HEK293 (cell line): ENCODE measurements at regions not wholly inside any gene's neighbourhood (a gene's known extent, or its start where the extent isn't known, plus 50 kb on each side); places are given as distances from the start of the nearest gene placed in this dataset.

Experiments
- KLF10 ChIP-seq: fragments of 450-650 bp; IDR thresholded peaks from 2 replicates; pipeline ENCODE4 v1.5.1; 2018; ENCODE audit warnings: missing biosample characterization, mild to moderate bottlenecking, missing genetic modification characterization
- PRDM1 ChIP-seq: fragments of 450-650 bp; formaldehyde crosslinking; IDR thresholded peaks from 2 replicates; pipeline ENCODE4; 2016; ENCODE audit warnings: missing biosample characterization, missing genetic modification characterization
- SP3 ChIP-seq: fragments of 450-650 bp; formaldehyde crosslinking; IDR thresholded peaks from 2 replicates; pipeline ENCODE4 v1.5.1; 2016; ENCODE audit warnings: missing biosample characterization, missing genetic modification characterization
- YY1 ChIP-seq: fragments of 450-650 bp; formaldehyde crosslinking; IDR thresholded peaks from 2 replicates; pipeline ENCODE4 v1.5.1; 2018; ENCODE audit warnings: missing biosample characterization, missing genetic modification characterization
- YY2 ChIP-seq: fragments of 450-650 bp; formaldehyde crosslinking; IDR thresholded peaks from 2 replicates; pipeline ENCODE4 v1.5.1; 2016; ENCODE audit warnings: missing biosample characterization, missing genetic modification characterization
- ZBTB7A ChIP-seq: fragments of 450-650 bp; formaldehyde crosslinking; IDR thresholded peaks from 2 replicates; pipeline ENCODE4 v1.5.1; 2016; ENCODE audit warnings: low read depth, missing biosample characterization, missing genetic modification characterization
- ZFHX2 ChIP-seq: fragments of 450-650 bp; formaldehyde crosslinking; conservative IDR thresholded peaks from 2 replicates; pipeline ENCODE4 v1.5.1; 2016; ENCODE audit warnings: missing biosample characterization, missing genetic modification characterization
- ZIC2 ChIP-seq: fragments of 450-650 bp; formaldehyde crosslinking; IDR thresholded peaks from 2 replicates; pipeline ENCODE4 v1.5.1; 2016; ENCODE audit warnings: missing biosample characterization, missing genetic modification characterization
- ZNF138 ChIP-seq: fragments of 450-650 bp; formaldehyde crosslinking; IDR thresholded peaks from 2 replicates; pipeline ENCODE4 v1.5.1; 2016; ENCODE audit warnings: missing biosample characterization, missing genetic modification characterization, borderline replicate concordance
- ZNF157 ChIP-seq: fragments of 450-650 bp; formaldehyde crosslinking; IDR thresholded peaks from 2 replicates; pipeline ENCODE4 v1.5.1; 2016; ENCODE audit warnings: missing biosample characterization, missing genetic modification characterization
- ZNF211 ChIP-seq: fragments of 450-650 bp; formaldehyde crosslinking; IDR thresholded peaks from 2 replicates; pipeline ENCODE4 v1.5.1; 2016; ENCODE audit warnings: low read depth, missing biosample characterization, missing genetic modification characterization
- ZNF350 ChIP-seq: fragments of 450-650 bp; formaldehyde crosslinking; IDR thresholded peaks from 2 replicates; pipeline ENCODE4 v1.5.0; 2017; ENCODE audit warnings: missing biosample characterization, mild to moderate bottlenecking, missing genetic modification characterization
- ZNF521 ChIP-seq: fragments of 450-650 bp; formaldehyde crosslinking; IDR thresholded peaks from 2 replicates; pipeline ENCODE4 v1.5.1; 2017; ENCODE audit warnings: missing biosample characterization, mild to moderate bottlenecking, missing genetic modification characterization
- ZNF548 ChIP-seq: fragments of 450-650 bp; formaldehyde crosslinking; IDR thresholded peaks from 2 replicates; pipeline ENCODE4 v1.5.1; 2016; ENCODE audit warnings: missing biosample characterization, missing genetic modification characterization
- ZNF610 ChIP-seq: fragments of 450-650 bp; formaldehyde crosslinking; IDR thresholded peaks from 2 replicates; pipeline ENCODE4 v1.5.1; 2016; ENCODE audit warnings: missing biosample characterization, missing genetic modification characterization, borderline replicate concordance
- ZNF623 ChIP-seq: fragments of 450-650 bp; formaldehyde crosslinking; IDR thresholded peaks from 2 replicates; pipeline ENCODE4 v1.5.1; 2016; ENCODE audit warnings: missing biosample characterization, missing genetic modification characterization
- ZNF677 ChIP-seq: fragments of 450-650 bp; IDR thresholded peaks from 2 replicates; pipeline ENCODE4 v1.5.0; 2018; ENCODE audit warnings: missing biosample characterization, mild to moderate bottlenecking, missing genetic modification characterization, moderate library complexity
- ZNF747 ChIP-seq: fragments of 450-650 bp; formaldehyde crosslinking; IDR thresholded peaks from 2 replicates; pipeline ENCODE4 v1.5.1; 2016; ENCODE audit warnings: missing biosample characterization, missing genetic modification characterization
- ZNF777 ChIP-seq: fragments of 450-650 bp; formaldehyde crosslinking; IDR thresholded peaks from 2 replicates; pipeline ENCODE4 v1.5.1; 2017; ENCODE audit warnings: missing biosample characterization, missing genetic modification characterization, borderline replicate concordance
- TF ChIP-seq, protein P1 (sequence below): fragments of 450-650 bp; formaldehyde crosslinking; IDR thresholded peaks from 2 replicates; pipeline ENCODE4 v1.5.1; 2016; ENCODE audit warnings: missing biosample characterization, missing genetic modification characterization
- TF ChIP-seq, protein P2 (sequence below): fragments of 450-650 bp; IDR thresholded peaks from 2 replicates; pipeline ENCODE4 v1.5.1; 2018; ENCODE audit warnings: missing biosample characterization, missing genetic modification characterization
- TF ChIP-seq, protein P3 (sequence below): fragments of 450-650 bp; IDR thresholded peaks from 2 replicates; pipeline ENCODE4 v1.5.1; 2018; ENCODE audit warnings: missing biosample characterization, mild to moderate bottlenecking, missing genetic modification characterization
- TF ChIP-seq, protein P4 (sequence below): fragments of 450-650 bp; formaldehyde crosslinking; IDR thresholded peaks from 2 replicates; pipeline ENCODE4 v1.5.1; 2017; ENCODE audit warnings: missing biosample characterization, missing genetic modification characterization
- TF ChIP-seq, protein P5 (sequence below): IDR thresholded peaks from 2 replicates; pipeline ENCODE4 v1.6.1; 2011; ENCODE audit warnings: mild to moderate bottlenecking, low read depth, low read length, borderline replicate concordance
- TF ChIP-seq, protein P6 (sequence below): fragments of 450-650 bp; formaldehyde crosslinking; IDR thresholded peaks from 2 replicates; pipeline ENCODE4 v1.5.1; 2016; ENCODE audit warnings: missing biosample characterization, missing genetic modification characterization
- TF ChIP-seq, protein P7 (sequence below): fragments of 450-650 bp; formaldehyde crosslinking; IDR thresholded peaks from 2 replicates; pipeline ENCODE4 v1.5.1; 2017; ENCODE audit warnings: missing biosample characterization, missing genetic modification characterization
- TF ChIP-seq, protein P8 (sequence below): fragments of 450-650 bp; formaldehyde crosslinking; IDR thresholded peaks from 2 replicates; pipeline ENCODE4 v1.5.1; 2016; ENCODE audit warnings: missing biosample characterization, missing genetic modification characterization

DNA sequence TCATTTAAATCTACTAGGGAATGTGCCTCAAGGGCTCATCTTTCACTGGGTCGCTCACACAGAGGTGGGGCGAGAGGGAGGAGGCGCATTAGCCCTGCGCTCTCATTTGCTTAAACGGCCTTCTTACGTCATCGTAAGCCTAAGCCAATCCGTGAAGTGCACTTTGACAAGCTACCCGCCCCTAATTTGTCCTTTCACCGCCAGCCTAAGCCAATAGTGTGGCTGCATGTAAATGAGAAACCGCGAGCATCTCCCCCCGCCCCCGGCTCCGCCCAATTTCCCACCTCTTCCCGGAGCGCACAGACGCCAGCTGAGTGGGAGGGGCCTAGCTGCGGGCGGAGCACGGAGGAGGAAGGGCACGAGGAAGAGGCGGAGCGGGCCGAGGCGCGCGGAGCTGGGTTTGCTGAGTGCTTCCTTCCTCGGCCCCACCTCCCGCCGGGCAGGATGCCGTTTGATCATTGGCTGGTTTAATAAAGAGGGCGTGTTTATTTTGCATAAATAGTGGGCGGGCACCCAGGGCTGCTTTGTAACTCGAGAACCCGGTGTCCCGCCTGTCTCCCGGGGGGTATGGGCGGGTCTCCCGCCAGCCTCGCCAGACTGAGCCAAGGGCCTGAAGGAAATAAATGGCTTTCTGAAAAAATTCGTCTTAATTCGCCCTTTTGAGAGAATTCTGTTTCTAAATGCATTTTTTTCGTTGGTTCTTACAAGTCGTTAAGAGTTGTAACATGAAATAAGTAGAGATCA lies 289.6 kb upstream of the NFE2L3 start (continued):
- TF ChIP-seq, protein P1, sequence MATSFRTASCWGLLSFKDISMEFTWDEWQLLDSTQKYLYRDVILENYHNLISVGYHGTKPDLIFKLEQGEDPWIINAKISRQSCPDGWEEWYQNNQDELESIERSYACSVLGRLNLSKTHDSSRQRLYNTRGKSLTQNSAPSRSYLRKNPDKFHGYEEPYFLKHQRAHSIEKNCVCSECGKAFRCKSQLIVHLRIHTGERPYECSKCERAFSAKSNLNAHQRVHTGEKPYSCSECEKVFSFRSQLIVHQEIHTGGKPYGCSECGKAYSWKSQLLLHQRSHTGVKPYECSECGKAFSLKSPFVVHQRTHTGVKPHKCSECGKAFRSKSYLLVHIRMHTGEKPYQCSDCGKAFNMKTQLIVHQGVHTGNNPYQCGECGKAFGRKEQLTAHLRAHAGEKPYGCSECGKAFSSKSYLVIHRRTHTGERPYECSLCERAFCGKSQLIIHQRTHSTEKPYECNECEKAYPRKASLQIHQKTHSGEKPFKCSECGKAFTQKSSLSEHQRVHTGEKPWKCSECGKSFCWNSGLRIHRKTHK (tag by site-specific recombination) = no peak
- TF ChIP-seq ZNF138 (no peak), ZNF211 (tag by site-specific recombination) (no peak), ZBTB7A (tag by site-specific recombination) (no peak), ZNF777 (tag by site-specific recombination) (no peak), ZNF548 (tag by site-specific recombination) (no peak), ZNF623 (tag by site-specific recombination) (no peak), YY1 (tag by site-specific recombination) (no peak), PRDM1 (tag by site-specific recombination) (no peak), YY2 (no peak), ZNF157 (no peak), ZNF610 (tag by site-specific recombination) (no peak), ZIC2 (tag by site-specific recombination) (peak; percentile 2; the same call in 1 of the 2 replicates), ZNF677 (no peak), ZNF747 (tag by site-specific recombination) (no peak), ZNF521 (tag by site-specific recombination) (no peak), KLF10 (peak; percentile 89), ZNF350 (no peak), SP3 (peak; percentile 97), ZFHX2 (peak; percentile 91)
- TF ChIP-seq, protein P2, sequence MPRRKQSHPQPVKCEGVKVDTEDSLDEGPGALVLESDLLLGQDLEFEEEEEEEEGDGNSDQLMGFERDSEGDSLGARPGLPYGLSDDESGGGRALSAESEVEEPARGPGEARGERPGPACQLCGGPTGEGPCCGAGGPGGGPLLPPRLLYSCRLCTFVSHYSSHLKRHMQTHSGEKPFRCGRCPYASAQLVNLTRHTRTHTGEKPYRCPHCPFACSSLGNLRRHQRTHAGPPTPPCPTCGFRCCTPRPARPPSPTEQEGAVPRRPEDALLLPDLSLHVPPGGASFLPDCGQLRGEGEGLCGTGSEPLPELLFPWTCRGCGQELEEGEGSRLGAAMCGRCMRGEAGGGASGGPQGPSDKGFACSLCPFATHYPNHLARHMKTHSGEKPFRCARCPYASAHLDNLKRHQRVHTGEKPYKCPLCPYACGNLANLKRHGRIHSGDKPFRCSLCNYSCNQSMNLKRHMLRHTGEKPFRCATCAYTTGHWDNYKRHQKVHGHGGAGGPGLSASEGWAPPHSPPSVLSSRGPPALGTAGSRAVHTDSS (tag by site-specific recombination) = peak; percentile 93
- TF ChIP-seq, protein P3, sequence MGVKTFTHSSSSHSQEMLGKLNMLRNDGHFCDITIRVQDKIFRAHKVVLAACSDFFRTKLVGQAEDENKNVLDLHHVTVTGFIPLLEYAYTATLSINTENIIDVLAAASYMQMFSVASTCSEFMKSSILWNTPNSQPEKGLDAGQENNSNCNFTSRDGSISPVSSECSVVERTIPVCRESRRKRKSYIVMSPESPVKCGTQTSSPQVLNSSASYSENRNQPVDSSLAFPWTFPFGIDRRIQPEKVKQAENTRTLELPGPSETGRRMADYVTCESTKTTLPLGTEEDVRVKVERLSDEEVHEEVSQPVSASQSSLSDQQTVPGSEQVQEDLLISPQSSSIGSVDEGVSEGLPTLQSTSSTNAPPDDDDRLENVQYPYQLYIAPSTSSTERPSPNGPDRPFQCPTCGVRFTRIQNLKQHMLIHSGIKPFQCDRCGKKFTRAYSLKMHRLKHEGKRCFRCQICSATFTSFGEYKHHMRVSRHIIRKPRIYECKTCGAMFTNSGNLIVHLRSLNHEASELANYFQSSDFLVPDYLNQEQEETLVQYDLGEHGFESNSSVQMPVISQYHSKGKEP (tag by site-specific recombination) = no peak
- TF ChIP-seq, protein P4, sequence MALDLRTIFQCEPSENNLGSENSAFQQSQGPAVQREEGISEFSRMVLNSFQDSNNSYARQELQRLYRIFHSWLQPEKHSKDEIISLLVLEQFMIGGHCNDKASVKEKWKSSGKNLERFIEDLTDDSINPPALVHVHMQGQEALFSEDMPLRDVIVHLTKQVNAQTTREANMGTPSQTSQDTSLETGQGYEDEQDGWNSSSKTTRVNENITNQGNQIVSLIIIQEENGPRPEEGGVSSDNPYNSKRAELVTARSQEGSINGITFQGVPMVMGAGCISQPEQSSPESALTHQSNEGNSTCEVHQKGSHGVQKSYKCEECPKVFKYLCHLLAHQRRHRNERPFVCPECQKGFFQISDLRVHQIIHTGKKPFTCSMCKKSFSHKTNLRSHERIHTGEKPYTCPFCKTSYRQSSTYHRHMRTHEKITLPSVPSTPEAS (tag by site-specific recombination) = no peak
- TF ChIP-seq, protein P5, sequence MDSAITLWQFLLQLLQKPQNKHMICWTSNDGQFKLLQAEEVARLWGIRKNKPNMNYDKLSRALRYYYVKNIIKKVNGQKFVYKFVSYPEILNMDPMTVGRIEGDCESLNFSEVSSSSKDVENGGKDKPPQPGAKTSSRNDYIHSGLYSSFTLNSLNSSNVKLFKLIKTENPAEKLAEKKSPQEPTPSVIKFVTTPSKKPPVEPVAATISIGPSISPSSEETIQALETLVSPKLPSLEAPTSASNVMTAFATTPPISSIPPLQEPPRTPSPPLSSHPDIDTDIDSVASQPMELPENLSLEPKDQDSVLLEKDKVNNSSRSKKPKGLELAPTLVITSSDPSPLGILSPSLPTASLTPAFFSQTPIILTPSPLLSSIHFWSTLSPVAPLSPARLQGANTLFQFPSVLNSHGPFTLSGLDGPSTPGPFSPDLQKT = no peak
- TF ChIP-seq, protein P6, sequence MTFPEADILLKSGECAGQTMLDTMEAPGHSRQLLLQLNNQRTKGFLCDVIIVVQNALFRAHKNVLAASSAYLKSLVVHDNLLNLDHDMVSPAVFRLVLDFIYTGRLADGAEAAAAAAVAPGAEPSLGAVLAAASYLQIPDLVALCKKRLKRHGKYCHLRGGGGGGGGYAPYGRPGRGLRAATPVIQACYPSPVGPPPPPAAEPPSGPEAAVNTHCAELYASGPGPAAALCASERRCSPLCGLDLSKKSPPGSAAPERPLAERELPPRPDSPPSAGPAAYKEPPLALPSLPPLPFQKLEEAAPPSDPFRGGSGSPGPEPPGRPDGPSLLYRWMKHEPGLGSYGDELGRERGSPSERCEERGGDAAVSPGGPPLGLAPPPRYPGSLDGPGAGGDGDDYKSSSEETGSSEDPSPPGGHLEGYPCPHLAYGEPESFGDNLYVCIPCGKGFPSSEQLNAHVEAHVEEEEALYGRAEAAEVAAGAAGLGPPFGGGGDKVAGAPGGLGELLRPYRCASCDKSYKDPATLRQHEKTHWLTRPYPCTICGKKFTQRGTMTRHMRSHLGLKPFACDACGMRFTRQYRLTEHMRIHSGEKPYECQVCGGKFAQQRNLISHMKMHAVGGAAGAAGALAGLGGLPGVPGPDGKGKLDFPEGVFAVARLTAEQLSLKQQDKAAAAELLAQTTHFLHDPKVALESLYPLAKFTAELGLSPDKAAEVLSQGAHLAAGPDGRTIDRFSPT (tag by site-specific recombination) = peak; percentile 65
- TF ChIP-seq, protein P7, sequence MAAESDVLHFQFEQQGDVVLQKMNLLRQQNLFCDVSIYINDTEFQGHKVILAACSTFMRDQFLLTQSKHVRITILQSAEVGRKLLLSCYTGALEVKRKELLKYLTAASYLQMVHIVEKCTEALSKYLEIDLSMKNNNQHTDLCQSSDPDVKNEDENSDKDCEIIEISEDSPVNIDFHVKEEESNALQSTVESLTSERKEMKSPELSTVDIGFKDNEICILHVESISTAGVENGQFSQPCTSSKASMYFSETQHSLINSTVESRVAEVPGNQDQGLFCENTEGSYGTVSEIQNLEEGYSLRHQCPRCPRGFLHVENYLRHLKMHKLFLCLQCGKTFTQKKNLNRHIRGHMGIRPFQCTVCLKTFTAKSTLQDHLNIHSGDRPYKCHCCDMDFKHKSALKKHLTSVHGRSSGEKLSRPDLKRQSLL = no peak
- TF ChIP-seq, protein P8, sequence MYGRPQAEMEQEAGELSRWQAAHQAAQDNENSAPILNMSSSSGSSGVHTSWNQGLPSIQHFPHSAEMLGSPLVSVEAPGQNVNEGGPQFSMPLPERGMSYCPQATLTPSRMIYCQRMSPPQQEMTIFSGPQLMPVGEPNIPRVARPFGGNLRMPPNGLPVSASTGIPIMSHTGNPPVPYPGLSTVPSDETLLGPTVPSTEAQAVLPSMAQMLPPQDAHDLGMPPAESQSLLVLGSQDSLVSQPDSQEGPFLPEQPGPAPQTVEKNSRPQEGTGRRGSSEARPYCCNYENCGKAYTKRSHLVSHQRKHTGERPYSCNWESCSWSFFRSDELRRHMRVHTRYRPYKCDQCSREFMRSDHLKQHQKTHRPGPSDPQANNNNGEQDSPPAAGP (tag by site-specific recombination) = no peak
